Neural cell (in vitro differentiated cells): ENCODE measurements at regions not wholly inside any gene's neighbourhood (a gene's known extent, or its start where the extent isn't known, plus 50 kb on each side); places are given as distances from the start of the nearest gene placed in this dataset.

ENCODE experiments used
- H2AFZ ChIP-seq: fragments of 200-600, 300-800 bp; sonication (generic), shearing (Covaris generic); 2 replicates; pipeline ENCODE4 v1.6.0; 2014; ENCODE audit warnings: low read depth, mild to moderate bottlenecking, antibody characterized with exemption, low read length, moderate library complexity
- H3F3A ChIP-seq: fragments of 200-600 bp; shearing (Covaris generic); 2 replicates; pipeline ENCODE4 v1.6.1; 2016; ENCODE audit warnings: mild to moderate bottlenecking, moderate library complexity, mixed read lengths, antibody characterized with exemption, low read length; ENCODE audit not compliant: insufficient read depth, poor library complexity, severe bottlenecking
- H3K27ac ChIP-seq: fragments of 200-600, 300-800 bp; sonication (generic), shearing (Covaris generic); 2 replicates; pipeline ENCODE4 v1.5.1; 2014; ENCODE audit warnings: mild to moderate bottlenecking, low read length, moderate library complexity
- H3K27me3 ChIP-seq: fragments of 300-800, 200-600 bp; sonication (generic), shearing (Covaris generic); 2 replicates; pipeline ENCODE4 v1.6.0; 2014; ENCODE audit warnings: mild to moderate bottlenecking, low read depth, low read length, moderate library complexity; ENCODE audit not compliant: insufficient read depth
- H3K36me3 ChIP-seq: fragments of 300-800, 200-600 bp; sonication (generic), shearing (Covaris generic); 2 replicates; pipeline ENCODE4 v1.5.1; 2014; ENCODE audit warnings: mild to moderate bottlenecking, antibody characterized with exemption, low read length, moderate library complexity; ENCODE audit not compliant: insufficient read depth
- H3K4me2 ChIP-seq: fragments of 300-800, 200-600 bp; sonication (generic), shearing (Covaris generic); 2 replicates; pipeline ENCODE4 v1.6.0; 2014; ENCODE audit warnings: mild to moderate bottlenecking, low read length
- H3K4me3 ChIP-seq: fragments of 300-800, 200-600 bp; sonication (generic), shearing (Covaris generic); 2 replicates; pipeline ENCODE4 v1.5.1; 2014; ENCODE audit warnings: mild to moderate bottlenecking, low read length, moderate library complexity
- H3K79me2 ChIP-seq: fragments of 200-600 bp; shearing (Covaris generic); replicated peaks from 2 replicates; pipeline ENCODE4 v1.6.0; 2014; ENCODE audit warnings: mild to moderate bottlenecking, low read length, moderate library complexity; ENCODE audit not compliant: insufficient read depth
- H3K9ac ChIP-seq: fragments of 300-800, 200-600 bp; sonication (generic), shearing (Covaris generic); 2 replicates; pipeline ENCODE4 v1.6.1; 2016; ENCODE audit warnings: mild to moderate bottlenecking, low read length, mixed read lengths
- H3K9me2 ChIP-seq: fragments of 200-600 bp; shearing (Covaris generic); 2 replicates; pipeline ENCODE4 v1.6.1; 2016; ENCODE audit warnings: mild to moderate bottlenecking, low read length, mixed read lengths; ENCODE audit not compliant: insufficient read depth
- H3K9me3 ChIP-seq: fragments of 200-600, 300-800 bp; sonication (generic), shearing (Covaris generic); 2 replicates; pipeline ENCODE4 v1.6.1; 2016; ENCODE audit warnings: mild to moderate bottlenecking, mixed run types, low read length, moderate library complexity, mixed read lengths
- H4K20me1 ChIP-seq: fragments of 200-600 bp; shearing (Covaris generic); 2 replicates; pipeline ENCODE4 v1.6.1; 2016; ENCODE audit warnings: mild to moderate bottlenecking, mixed run types; ENCODE audit not compliant: insufficient read depth
- EP300 ChIP-seq: fragments of 450-650 bp; conservative IDR thresholded peaks from 2 replicates; pipeline ENCODE4 v1.6.1; 2014; ENCODE audit warnings: antibody characterized with exemption, mild to moderate bottlenecking, moderate library complexity; ENCODE audit not compliant: poor library complexity, severe bottlenecking
- EZH2 ChIP-seq: fragments of 200-600, 300-800 bp; shearing (Covaris generic), sonication (generic); IDR thresholded peaks from 2 replicates; pipeline ENCODE4 v1.6.1; 2014; ENCODE audit warnings: antibody characterized with exemption, low read length, borderline replicate concordance, mild to moderate bottlenecking; ENCODE audit not compliant: insufficient read depth, poor library complexity, severe bottlenecking
- MXI1 ChIP-seq: fragments of 450-650 bp; conservative IDR thresholded peaks from 2 replicates; pipeline ENCODE4 v1.6.1; 2014; ENCODE audit warnings: antibody characterized with exemption, mild to moderate bottlenecking; ENCODE audit not compliant: poor library complexity, severe bottlenecking
- POLR2AphosphoS5 ChIP-seq: IDR thresholded peaks from 2 replicates; pipeline ENCODE4 v1.6.1; 2012
- RAD21 ChIP-seq: fragments of 450-650 bp; conservative IDR thresholded peaks from 2 replicates; pipeline ENCODE4 v1.6.1; 2014; ENCODE audit warnings: antibody characterized with exemption, mild to moderate bottlenecking, moderate library complexity
- SMC3 ChIP-seq: fragments of 450-650 bp; conservative IDR thresholded peaks from 2 replicates; pipeline ENCODE4 v1.6.1; 2014; ENCODE audit warnings: antibody characterized with exemption, mild to moderate bottlenecking, moderate library complexity; ENCODE audit not compliant: poor library complexity
- TAF1 ChIP-seq: IDR thresholded peaks from 2 replicates; pipeline ENCODE4 v1.6.1; 2012; ENCODE audit warnings: low read depth
- TF ChIP-seq, protein P1 (sequence below): IDR thresholded peaks from 2 replicates; pipeline ENCODE4 v1.6.1; 2012; ENCODE audit warnings: borderline replicate concordance
- TF ChIP-seq, protein P2 (sequence below): fragments of 450-650 bp; IDR thresholded peaks from 2 replicates; pipeline ENCODE4 v1.5.1; 2014; ENCODE audit warnings: antibody characterized with exemption, mild to moderate bottlenecking, moderate library complexity; ENCODE audit not compliant: poor library complexity, severe bottlenecking

DNA sequence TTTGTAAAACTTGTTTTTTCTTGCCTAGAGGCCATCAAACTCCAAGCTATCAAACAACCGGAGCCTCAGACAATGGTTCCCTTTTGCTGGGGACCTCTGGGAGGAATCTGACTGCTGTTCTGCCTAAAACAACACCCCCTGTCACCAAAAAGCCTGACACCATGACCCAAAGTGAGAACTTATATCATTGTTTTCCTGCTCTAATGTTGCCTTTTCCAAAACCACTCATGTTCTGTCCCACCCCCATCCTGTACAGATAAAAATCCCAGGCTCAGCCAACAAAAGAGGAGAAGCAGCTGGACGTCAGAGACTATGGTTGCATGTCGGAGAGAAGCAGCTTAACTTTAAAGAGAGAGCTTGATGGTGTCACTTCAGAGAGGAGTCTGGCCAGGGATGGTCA lies 327.2 kb upstream of the CXADR start:
- no peaks in the 10 kb centered on the region for H3K36me3 ChIP-seq
- H3K9me2 ChIP-seq: no peaks in the 10 kb centered on the region
- H3K9me3 ChIP-seq: no peaks in the 10 kb centered on the region
- H4K20me1 ChIP-seq: no peaks in the 10 kb centered on the region
- H3K79me2 ChIP-seq: no peaks in the 10 kb centered on the region
- H3K9ac ChIP-seq: no peak overlapping the region
- TF ChIP-seq, protein P1, sequence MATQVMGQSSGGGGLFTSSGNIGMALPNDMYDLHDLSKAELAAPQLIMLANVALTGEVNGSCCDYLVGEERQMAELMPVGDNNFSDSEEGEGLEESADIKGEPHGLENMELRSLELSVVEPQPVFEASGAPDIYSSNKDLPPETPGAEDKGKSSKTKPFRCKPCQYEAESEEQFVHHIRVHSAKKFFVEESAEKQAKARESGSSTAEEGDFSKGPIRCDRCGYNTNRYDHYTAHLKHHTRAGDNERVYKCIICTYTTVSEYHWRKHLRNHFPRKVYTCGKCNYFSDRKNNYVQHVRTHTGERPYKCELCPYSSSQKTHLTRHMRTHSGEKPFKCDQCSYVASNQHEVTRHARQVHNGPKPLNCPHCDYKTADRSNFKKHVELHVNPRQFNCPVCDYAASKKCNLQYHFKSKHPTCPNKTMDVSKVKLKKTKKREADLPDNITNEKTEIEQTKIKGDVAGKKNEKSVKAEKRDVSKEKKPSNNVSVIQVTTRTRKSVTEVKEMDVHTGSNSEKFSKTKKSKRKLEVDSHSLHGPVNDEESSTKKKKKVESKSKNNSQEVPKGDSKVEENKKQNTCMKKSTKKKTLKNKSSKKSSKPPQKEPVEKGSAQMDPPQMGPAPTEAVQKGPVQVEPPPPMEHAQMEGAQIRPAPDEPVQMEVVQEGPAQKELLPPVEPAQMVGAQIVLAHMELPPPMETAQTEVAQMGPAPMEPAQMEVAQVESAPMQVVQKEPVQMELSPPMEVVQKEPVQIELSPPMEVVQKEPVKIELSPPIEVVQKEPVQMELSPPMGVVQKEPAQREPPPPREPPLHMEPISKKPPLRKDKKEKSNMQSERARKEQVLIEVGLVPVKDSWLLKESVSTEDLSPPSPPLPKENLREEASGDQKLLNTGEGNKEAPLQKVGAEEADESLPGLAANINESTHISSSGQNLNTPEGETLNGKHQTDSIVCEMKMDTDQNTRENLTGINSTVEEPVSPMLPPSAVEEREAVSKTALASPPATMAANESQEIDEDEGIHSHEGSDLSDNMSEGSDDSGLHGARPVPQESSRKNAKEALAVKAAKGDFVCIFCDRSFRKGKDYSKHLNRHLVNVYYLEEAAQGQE: no peak
- no peak for TF ChIP-seq EP300
- TF ChIP-seq SMC3: no peak
- TF ChIP-seq MXI1: no peak
- TF ChIP-seq RAD21: no peak
- TF ChIP-seq, protein P2, sequence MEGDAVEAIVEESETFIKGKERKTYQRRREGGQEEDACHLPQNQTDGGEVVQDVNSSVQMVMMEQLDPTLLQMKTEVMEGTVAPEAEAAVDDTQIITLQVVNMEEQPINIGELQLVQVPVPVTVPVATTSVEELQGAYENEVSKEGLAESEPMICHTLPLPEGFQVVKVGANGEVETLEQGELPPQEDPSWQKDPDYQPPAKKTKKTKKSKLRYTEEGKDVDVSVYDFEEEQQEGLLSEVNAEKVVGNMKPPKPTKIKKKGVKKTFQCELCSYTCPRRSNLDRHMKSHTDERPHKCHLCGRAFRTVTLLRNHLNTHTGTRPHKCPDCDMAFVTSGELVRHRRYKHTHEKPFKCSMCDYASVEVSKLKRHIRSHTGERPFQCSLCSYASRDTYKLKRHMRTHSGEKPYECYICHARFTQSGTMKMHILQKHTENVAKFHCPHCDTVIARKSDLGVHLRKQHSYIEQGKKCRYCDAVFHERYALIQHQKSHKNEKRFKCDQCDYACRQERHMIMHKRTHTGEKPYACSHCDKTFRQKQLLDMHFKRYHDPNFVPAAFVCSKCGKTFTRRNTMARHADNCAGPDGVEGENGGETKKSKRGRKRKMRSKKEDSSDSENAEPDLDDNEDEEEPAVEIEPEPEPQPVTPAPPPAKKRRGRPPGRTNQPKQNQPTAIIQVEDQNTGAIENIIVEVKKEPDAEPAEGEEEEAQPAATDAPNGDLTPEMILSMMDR: no peak
- TF ChIP-seq EZH2: no peak
- TF ChIP-seq TAF1: no peak
- TF ChIP-seq POLR2AphosphoS5: no peak
- no peaks in the 10 kb centered on the region for H3K27me3 ChIP-seq
- no peaks in the 10 kb centered on the region for H3F3A ChIP-seq
- no peak overlapping the region for H3K4me3 ChIP-seq
- H3K27ac ChIP-seq: no peak overlapping the region
- no peak overlapping the region for H3K4me2 ChIP-seq
- H2AFZ ChIP-seq: no peak overlapping the region

DNA sequence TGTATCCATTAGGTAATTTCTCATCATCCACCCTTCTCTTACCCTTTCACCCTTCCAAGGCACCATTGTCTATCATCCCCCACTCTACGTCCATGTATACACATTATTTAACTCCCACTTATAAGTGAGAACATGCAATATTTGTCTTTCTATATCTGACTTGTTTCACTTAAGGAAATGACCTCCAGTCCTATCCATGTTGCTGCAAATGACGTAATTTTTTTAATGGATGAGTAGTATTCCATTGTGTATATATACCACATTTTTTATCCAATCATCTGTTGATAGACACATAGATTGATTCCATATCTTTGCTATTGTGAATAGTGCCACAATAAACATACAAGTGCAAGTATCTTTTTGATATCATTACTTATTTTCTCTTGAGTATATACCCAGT lies 322.9 kb upstream of the CXADR start:
- TF ChIP-seq EZH2 (no peak), EP300 (no peak), POLR2AphosphoS5 (no peak), SMC3 (no peak), RAD21 (no peak), TAF1 (no peak), MXI1 (no peak)
- TF ChIP-seq, protein P2: no peak
- TF ChIP-seq, protein P1: no peak
- Histone ChIP-seq H3K9me2 (no peaks in the 10 kb centered on the region), H3K27ac (no peak overlapping the region), H3K27me3 (no peaks in the 10 kb centered on the region), H3K9ac (no peak overlapping the region), H3K4me2 (no peak overlapping the region), H3F3A (no peaks in the 10 kb centered on the region), H3K79me2 (no peaks in the 10 kb centered on the region), H4K20me1 (no peaks in the 10 kb centered on the region), H3K9me3 (no peaks in the 10 kb centered on the region), H3K4me3 (no peak overlapping the region), H3K36me3 (no peaks in the 10 kb centered on the region), H2AFZ (no peak overlapping the region)
